Neuron (in vitro differentiated cells): ENCODE measurements at regions not wholly inside any gene's neighbourhood (a gene's known extent, or its start where the extent isn't known, plus 50 kb on each side); places are given as distances from the start of the nearest gene placed in this dataset.

Experiments used
- H2AFZ ChIP-seq: one replicate; pipeline ENCODE4 v1.6.1; 2013; ENCODE audit warnings: low read depth, mild to moderate bottlenecking, inconsistent platforms, low read length, moderate library complexity
- H3K27me3 ChIP-seq: one replicate; pipeline ENCODE4 v1.6.1; 2013; ENCODE audit warnings: low read length; ENCODE audit not compliant: insufficient read depth
- H3K36me3 ChIP-seq: one replicate; pipeline ENCODE4 v1.6.1; 2013; ENCODE audit warnings: low read length; ENCODE audit not compliant: insufficient read depth
- H3K4me1 ChIP-seq: one replicate; pipeline ENCODE4 v1.6.1; 2013; ENCODE audit warnings: low read length; ENCODE audit not compliant: insufficient read depth
- H3K4me3 ChIP-seq: 2 replicates; pipeline ENCODE4 v1.5.1; 2013; ENCODE audit warnings: mild to moderate bottlenecking, low read length, moderate library complexity
- H3K9me3 ChIP-seq: one replicate; pipeline ENCODE4 v1.6.1; 2013; ENCODE audit warnings: low read length

GRCh38 chr5:174348311-174348981, 302.9 kb downstream of the NSG2 start:
- Histone ChIP-seq H3K4me3 (no peak overlapping the region), H3K4me1 (no peaks in the 10 kb centered on the region), H3K36me3 (no peaks in the 10 kb centered on the region), H3K9me3 (no peaks in the 10 kb centered on the region), H2AFZ (no peak overlapping the region), H3K27me3 (no peaks in the 10 kb centered on the region)

- Histone ChIP-seq H2AFZ (no peak overlapping the region), H3K4me3 (no peak overlapping the region), H3K9me3 (no peaks in the 10 kb centered on the region), H3K4me1 (no peaks in the 10 kb centered on the region), H3K27me3 (no peaks in the 10 kb centered on the region), H3K36me3 (no peaks in the 10 kb centered on the region)
Observed at GRCh38 chr5:174352681-174353080, 307.2 kb downstream of the NSG2 start.

GRCh38 chr5:174354571-174354970, 309.1 kb downstream of the NSG2 start:
- Histone ChIP-seq H3K4me3 (no peak overlapping the region), H3K4me1 (no peaks in the 10 kb centered on the region), H2AFZ (no peak overlapping the region), H3K9me3 (no peaks in the 10 kb centered on the region), H3K27me3 (no peaks in the 10 kb centered on the region), H3K36me3 (no peaks in the 10 kb centered on the region)

DNA sequence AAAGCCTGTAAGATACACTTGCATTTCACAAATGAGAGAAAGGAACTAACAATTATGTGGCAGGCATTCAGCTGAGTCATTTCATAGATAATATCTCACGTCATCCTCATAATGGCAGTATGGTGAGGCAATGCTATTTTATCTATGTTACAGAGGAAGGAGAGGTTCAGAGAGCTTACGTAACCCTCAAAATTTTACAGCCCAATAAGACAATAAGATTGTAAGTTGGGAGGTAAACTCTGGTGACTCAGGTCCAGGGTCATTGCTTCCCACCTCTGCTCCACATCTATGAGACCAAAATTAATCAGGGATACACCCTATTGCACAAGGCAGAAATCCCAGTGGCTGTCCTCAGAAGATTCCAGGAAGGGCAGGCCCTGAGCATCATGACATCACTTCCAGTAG, 309.7 kb downstream of the NSG2 start:
- Histone ChIP-seq H3K4me1 (no peaks in the 10 kb centered on the region), H2AFZ (no peak overlapping the region), H3K36me3 (no peaks in the 10 kb centered on the region)

GRCh38 chr5:174355995-174356394, 310.5 kb downstream of the NSG2 start:
- no peak overlapping the region for H2AFZ ChIP-seq
- no peaks in the 10 kb centered on the region for H3K9me3 ChIP-seq
- H3K4me1 ChIP-seq = no peaks in the 10 kb centered on the region
- H3K4me3 ChIP-seq = no peak overlapping the region
- H3K36me3 ChIP-seq = no peaks in the 10 kb centered on the region
- no peaks in the 10 kb centered on the region for H3K27me3 ChIP-seq

More for the DNA sequence above, 309.7 kb downstream of the NSG2 start:
- no peak overlapping the region for H3K4me3 ChIP-seq
- H3K27me3 ChIP-seq = no peaks in the 10 kb centered on the region
- H3K9me3 ChIP-seq = no peaks in the 10 kb centered on the region

DNA sequence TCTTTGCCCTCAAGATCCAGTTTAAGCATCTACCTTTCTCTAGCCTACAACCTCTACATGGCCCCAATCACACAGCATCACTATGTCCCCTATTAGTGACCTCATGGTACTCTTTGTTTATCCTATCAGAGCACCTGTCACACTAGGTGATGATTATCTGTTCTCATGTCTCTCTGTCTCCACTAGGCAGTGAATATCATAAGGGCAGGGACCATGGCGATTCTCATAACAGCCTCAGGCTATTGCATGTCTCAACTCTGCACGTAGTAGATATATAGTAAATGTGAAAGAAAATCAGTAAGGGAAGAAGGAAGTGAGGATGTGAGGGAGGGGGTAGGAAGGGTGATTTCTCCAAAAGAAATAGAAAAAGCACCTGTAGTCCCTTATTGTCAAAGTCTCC, 311.0 kb downstream of the NSG2 start:
- Histone ChIP-seq H2AFZ (no peak overlapping the region), H3K4me1 (no peaks in the 10 kb centered on the region), H3K9me3 (no peaks in the 10 kb centered on the region), H3K36me3 (no peaks in the 10 kb centered on the region), H3K27me3 (no peaks in the 10 kb centered on the region), H3K4me3 (no peak overlapping the region)

DNA sequence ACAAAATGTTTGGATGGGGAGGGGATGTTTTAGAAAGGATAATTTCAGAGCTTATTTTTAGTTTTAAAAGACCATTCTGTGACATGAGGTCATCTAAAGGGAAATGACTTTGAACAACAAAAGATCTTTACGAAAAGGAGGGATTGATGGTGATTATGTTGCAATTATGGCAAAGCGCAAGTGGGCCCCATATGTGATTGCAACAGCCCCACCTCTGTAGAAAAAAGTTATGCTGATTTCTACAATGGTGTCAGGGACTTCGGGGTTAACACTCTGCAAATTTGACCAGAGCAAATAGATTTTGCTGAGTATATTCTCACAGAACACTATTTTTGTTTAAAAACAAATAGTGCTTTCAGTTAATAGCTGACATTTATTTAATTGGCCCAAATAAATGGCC, 312.8 kb downstream of the NSG2 start:
- no peaks in the 10 kb centered on the region for H3K36me3 ChIP-seq
- H3K27me3 ChIP-seq = no peaks in the 10 kb centered on the region
- no peaks in the 10 kb centered on the region for H3K9me3 ChIP-seq
- no peak overlapping the region for H3K4me3 ChIP-seq
- no peak overlapping the region for H2AFZ ChIP-seq
- H3K4me1 ChIP-seq = no peaks in the 10 kb centered on the region

DNA sequence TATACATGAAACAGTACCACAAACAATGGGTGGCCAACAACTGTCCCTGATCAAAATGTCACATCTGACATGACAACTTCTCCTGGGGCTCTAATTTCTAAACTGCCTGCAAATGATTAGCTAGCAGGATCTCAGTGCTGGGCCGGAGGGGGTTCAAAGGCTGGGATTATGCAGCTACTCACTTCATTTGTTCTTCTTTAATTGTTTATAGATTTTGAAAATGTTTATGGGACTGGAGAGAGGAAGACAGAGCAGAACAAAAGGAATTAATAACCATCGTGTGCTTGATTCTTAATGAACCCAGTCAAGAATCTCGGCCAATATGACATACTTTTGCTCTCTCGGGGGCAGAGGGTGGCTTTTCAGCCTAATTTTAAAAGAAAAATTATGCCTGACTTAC, 313.6 kb downstream of the NSG2 start:
- Histone ChIP-seq H3K36me3 (no peaks in the 10 kb centered on the region), H3K4me3 (no peak overlapping the region), H3K27me3 (no peaks in the 10 kb centered on the region), H2AFZ (no peak overlapping the region), H3K4me1 (no peaks in the 10 kb centered on the region), H3K9me3 (no peaks in the 10 kb centered on the region)

- Histone ChIP-seq H3K4me3 (no peak overlapping the region), H3K27me3 (no peaks in the 10 kb centered on the region), H3K9me3 (no peaks in the 10 kb centered on the region), H3K4me1 (no peaks in the 10 kb centered on the region), H3K36me3 (no peaks in the 10 kb centered on the region), H2AFZ (no peak overlapping the region)
Observed at GRCh38 chr5:174362514-174362913, 317.0 kb downstream of the NSG2 start.

DNA sequence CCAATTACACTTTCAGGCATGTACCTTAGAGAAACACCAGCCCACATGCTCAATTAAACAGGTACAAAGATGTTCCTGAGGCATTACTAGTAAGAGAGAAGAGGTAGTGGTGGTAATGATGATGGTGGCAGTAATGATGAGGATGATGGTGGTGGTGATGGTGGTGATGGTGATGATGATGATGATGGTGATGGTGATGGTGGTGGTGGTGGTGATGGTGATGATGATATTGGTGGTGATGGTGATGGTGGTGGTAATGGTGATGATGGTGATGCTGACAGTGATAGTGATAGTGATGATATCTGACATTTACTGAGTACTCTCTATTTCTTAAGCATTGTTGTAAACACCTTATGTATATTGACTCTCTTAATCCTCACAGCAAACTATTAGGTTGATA, 318.4 kb downstream of the NSG2 start:
- H3K4me3 ChIP-seq = no peak overlapping the region
- no peaks in the 10 kb centered on the region for H3K36me3 ChIP-seq
- no peaks in the 10 kb centered on the region for H3K27me3 ChIP-seq
- H2AFZ ChIP-seq = no peak overlapping the region
- no peaks in the 10 kb centered on the region for H3K4me1 ChIP-seq
- H3K9me3 ChIP-seq = no peaks in the 10 kb centered on the region

GRCh38 chr5:174364676-174365075, 319.2 kb downstream of the NSG2 start:
- no peak overlapping the region for H2AFZ ChIP-seq
- H3K9me3 ChIP-seq = no peaks in the 10 kb centered on the region
- H3K4me1 ChIP-seq = no peaks in the 10 kb centered on the region
- H3K36me3 ChIP-seq = no peaks in the 10 kb centered on the region
- no peak overlapping the region for H3K4me3 ChIP-seq
- H3K27me3 ChIP-seq = no peaks in the 10 kb centered on the region

DNA sequence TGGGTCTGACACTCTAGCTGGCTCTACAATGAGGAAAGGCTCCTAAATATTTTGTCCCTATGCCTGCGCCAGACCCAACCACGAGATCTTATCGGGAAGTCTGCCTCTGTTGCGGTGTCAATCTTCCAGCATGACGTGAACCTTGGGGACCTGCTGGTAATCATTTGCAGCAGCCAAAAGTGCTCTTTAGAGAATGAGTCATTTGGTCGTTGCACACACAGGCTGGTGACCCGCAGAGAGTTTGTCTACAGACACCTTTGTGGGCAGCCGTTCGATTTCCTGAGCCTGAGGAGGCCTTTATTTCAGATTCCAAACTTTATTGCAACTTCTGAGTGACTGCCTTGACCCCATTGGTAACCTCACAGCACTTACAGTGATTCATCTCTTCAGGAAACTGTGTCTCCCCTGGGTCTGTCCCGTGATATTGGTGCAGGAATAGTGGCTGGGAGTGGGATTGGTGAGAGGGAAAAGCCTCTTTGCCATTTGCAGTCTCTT, 326.1 kb downstream of the NSG2 start:
- Histone ChIP-seq H3K36me3 (no peaks in the 10 kb centered on the region), H2AFZ (no peak overlapping the region), H3K27me3 (no peaks in the 10 kb centered on the region), H3K4me3 (no peak overlapping the region), H3K4me1 (no peaks in the 10 kb centered on the region), H3K9me3 (no peaks in the 10 kb centered on the region)

DNA sequence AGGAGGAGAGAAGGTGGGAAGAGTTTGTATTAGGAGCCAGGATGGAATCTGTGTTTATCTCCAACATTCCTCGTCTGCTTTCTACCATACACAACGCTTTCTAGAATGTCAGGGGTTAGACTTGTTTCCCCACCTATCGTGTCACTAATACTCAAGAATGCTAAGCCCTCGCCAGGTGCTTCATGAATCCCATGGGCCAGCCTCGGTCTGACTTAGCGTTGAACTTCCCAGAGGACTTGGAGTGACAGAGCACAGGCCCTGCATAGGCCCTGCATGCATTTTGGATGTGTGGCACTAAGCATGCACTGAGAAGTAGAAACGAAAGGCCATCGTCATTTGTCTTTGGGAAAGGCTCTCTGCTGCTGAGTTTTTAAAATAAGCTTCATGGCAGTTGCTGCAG, 328.7 kb downstream of the NSG2 start:
- Histone ChIP-seq H3K36me3 (no peaks in the 10 kb centered on the region), H3K9me3 (no peaks in the 10 kb centered on the region), H3K4me1 (no peaks in the 10 kb centered on the region), H3K27me3 (no peaks in the 10 kb centered on the region), H2AFZ (no peak overlapping the region), H3K4me3 (no peak overlapping the region)

DNA sequence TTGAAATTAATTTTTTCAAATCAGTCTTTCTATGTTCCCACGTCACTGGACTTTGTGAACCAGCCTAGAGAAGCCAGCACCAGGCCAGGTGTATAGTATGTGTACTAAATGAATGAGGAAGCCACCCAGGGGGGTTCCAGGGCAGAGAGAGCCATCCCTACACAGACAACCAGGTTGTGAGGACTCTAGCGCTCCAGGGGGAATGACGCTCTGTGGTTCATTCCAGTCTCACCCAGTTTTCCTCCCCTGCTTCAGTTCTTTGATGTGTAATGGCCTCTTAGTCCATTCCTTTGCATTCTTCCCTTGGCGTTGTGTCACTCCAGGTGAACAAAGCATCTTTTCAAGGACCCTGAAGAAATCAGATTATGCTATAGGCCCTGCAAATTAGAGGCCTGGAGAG, 330.6 kb downstream of the NSG2 start:
- no peaks in the 10 kb centered on the region for H3K36me3 ChIP-seq
- H3K4me1 ChIP-seq = no peaks in the 10 kb centered on the region
- no peaks in the 10 kb centered on the region for H3K9me3 ChIP-seq
- H3K27me3 ChIP-seq = no peaks in the 10 kb centered on the region
- no peak overlapping the region for H2AFZ ChIP-seq
- no peak overlapping the region for H3K4me3 ChIP-seq
